ENCODE measurements at regions not wholly inside any gene's neighbourhood (a gene's known extent, or its start where the extent isn't known, plus 50 kb on each side); places are given as distances from the start of the nearest gene placed in this dataset.

DNA sequence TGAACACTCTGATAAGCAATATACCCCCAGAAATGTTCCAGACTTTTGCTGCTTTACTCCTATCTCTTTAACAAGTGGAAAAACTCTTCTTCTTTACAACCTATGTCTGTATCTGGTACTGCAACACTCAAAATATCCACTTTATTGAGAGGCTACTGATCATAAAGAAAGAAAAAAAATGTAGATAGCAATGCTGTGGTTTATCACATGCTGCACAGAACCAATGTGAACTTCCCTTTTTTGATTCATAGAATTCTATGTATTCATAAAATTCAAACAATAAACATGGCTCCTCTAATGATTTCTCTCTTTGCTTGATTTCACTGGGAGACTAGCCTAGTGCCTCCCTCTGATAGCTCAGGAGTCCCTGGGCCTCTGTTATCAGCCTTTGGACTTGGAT, 223.5 kb downstream of the ZNF674 start:
- no peaks in the 10 kb centered on the region for H3K36me3 ChIP-seq (ENCODE audit: control insufficient read depth, insufficient read depth, low read length)
- peaks cover 22% of the 10 kb centered on the region for H3K4me1 ChIP-seq (ENCODE audit: control insufficient read depth, insufficient read depth, low read length)
- no peaks in the 10 kb centered on the region for H3K27me3 ChIP-seq (ENCODE audit: control insufficient read depth, insufficient read depth, low read length)
- no peaks in the 10 kb centered on the region for H3K9me3 ChIP-seq (ENCODE audit: control insufficient read depth, insufficient read depth, low read length)
- H3K9ac ChIP-seq (ENCODE audit: low read depth, low read length) = no peak overlapping the region
- H3K4me3 ChIP-seq (ENCODE audit: low read depth, low read length) = no peak overlapping the region

DNA sequence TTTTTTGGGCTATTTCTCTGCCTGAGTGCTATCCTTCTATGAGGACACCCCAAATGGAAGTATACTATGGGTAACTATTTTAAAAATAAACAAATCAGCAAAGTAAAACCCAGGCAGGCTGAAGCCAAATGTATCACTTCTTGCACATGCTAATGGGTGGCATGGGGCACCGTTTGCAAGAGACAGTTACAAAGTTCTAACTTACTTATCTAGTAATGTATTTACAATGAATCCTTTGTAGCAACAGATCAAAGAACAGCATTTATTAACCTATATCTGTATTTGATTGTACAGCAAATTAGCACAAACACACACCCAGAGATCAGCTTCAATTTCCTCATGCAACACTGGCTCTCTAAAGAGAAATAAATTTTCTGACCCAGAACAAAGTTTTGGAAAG, 225.5 kb downstream of the ZNF674 start:
- Histone ChIP-seq H3K27me3 (ENCODE audit: control insufficient read depth, insufficient read depth, low read length) (no peaks in the 10 kb centered on the region), H3K9ac (ENCODE audit: low read depth, low read length) (no peak overlapping the region), H3K4me1 (ENCODE audit: control insufficient read depth, insufficient read depth, low read length) (peaks cover 8% of the 10 kb centered on the region), H3K9me3 (ENCODE audit: control insufficient read depth, insufficient read depth, low read length) (no peaks in the 10 kb centered on the region), H3K4me3 (ENCODE audit: low read depth, low read length) (no peak overlapping the region), H3K36me3 (ENCODE audit: control insufficient read depth, insufficient read depth, low read length) (no peaks in the 10 kb centered on the region)

DNA sequence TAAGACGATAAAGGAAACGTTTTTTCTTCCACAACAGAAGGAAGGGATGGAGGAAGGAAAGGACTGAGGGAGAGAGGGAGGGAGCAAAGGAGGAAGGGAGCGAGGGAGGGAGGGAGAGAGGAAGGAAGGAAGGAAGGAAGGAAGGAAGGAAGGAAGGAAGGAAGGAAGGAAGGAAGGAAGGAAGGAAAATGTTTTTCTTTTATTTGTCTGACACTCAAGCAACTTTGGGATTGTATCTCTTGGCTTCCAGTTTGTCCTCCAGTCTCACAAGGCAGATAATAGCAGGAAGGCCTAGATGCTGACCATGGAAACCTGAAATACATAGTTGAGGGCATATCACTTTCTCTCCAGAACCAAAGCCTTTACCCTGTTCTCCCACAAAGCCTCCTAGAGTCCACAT, 226.7 kb downstream of the ZNF674 start:
- peaks cover 4% of the 10 kb centered on the region for H3K4me1 ChIP-seq (ENCODE audit: control insufficient read depth, insufficient read depth, low read length)
- no peaks in the 10 kb centered on the region for H3K36me3 ChIP-seq (ENCODE audit: control insufficient read depth, insufficient read depth, low read length)
- no peak overlapping the region for H3K4me3 ChIP-seq (ENCODE audit: low read depth, low read length)
- H3K27me3 ChIP-seq (ENCODE audit: control insufficient read depth, insufficient read depth, low read length) = no peaks in the 10 kb centered on the region
- H3K9me3 ChIP-seq (ENCODE audit: control insufficient read depth, insufficient read depth, low read length) = no peaks in the 10 kb centered on the region
- no peak overlapping the region for H3K9ac ChIP-seq (ENCODE audit: low read depth, low read length)

DNA sequence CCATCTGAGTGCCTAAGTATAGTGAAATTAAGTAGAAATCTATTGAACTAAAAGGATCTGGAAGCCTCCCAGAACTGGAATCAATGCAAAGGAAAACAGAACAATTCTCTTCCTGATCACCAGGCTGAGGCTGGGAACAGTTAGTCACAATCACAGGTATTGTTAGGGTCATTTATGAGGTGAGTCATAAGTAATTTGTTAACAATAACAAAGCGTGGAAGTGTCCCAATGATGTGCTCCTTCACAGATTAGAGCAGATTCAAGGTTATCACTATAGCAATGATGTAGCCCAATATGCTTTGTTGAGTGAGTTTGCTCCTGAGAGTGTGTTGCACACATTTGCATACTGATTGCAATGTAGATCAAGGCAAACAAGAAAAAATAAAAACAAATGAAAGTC, 228.1 kb downstream of the ZNF674 start:
- Histone ChIP-seq H3K4me1 (ENCODE audit: control insufficient read depth, insufficient read depth, low read length) (peaks cover 4% of the 10 kb centered on the region), H3K9me3 (ENCODE audit: control insufficient read depth, insufficient read depth, low read length) (no peaks in the 10 kb centered on the region), H3K4me3 (ENCODE audit: low read depth, low read length) (no peak overlapping the region)

DNA sequence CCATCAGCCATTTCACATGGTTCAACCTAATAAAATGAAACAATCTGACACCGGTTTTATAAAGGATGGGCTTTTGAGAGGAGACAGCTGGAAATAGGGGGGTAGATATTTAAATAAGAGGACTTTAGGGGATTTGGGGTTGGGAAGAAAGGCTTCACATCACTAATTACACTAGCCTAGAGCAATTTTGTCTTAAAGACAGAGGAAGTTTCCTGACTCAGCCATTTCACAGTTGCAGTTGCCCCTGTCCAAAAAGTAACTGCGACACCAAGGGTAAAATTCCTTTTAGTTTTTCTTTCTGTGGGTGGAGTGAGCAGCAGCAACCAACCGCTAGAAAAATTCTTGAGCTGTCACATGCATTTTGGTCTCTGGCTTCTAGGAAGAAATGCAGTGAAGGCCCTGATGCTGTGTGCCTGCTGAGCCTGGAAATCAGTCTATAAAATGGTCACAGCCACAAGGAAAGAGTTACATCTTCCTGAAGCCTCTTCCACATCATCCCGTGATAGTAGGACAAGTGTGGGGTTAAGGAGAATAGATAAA, 233.6 kb downstream of the ZNF674 start:
- Histone ChIP-seq H3K9ac (ENCODE audit: low read depth, low read length) (no peak overlapping the region), H3K27me3 (ENCODE audit: control insufficient read depth, insufficient read depth, low read length) (peaks cover 2% of the 10 kb centered on the region), H3K36me3 (ENCODE audit: control insufficient read depth, insufficient read depth, low read length) (no peaks in the 10 kb centered on the region), H3K9me3 (ENCODE audit: control insufficient read depth, insufficient read depth, low read length) (no peaks in the 10 kb centered on the region), H3K4me1 (ENCODE audit: control insufficient read depth, insufficient read depth, low read length) (peaks cover 20% of the 10 kb centered on the region), H3K4me3 (ENCODE audit: low read depth, low read length) (no peak overlapping the region)

More for the DNA sequence above, 228.1 kb downstream of the ZNF674 start:
- no peak overlapping the region for H3K9ac ChIP-seq (ENCODE audit: low read depth, low read length)
- H3K27me3 ChIP-seq (ENCODE audit: control insufficient read depth, insufficient read depth, low read length) = no peaks in the 10 kb centered on the region
- H3K36me3 ChIP-seq (ENCODE audit: control insufficient read depth, insufficient read depth, low read length) = no peaks in the 10 kb centered on the region

DNA sequence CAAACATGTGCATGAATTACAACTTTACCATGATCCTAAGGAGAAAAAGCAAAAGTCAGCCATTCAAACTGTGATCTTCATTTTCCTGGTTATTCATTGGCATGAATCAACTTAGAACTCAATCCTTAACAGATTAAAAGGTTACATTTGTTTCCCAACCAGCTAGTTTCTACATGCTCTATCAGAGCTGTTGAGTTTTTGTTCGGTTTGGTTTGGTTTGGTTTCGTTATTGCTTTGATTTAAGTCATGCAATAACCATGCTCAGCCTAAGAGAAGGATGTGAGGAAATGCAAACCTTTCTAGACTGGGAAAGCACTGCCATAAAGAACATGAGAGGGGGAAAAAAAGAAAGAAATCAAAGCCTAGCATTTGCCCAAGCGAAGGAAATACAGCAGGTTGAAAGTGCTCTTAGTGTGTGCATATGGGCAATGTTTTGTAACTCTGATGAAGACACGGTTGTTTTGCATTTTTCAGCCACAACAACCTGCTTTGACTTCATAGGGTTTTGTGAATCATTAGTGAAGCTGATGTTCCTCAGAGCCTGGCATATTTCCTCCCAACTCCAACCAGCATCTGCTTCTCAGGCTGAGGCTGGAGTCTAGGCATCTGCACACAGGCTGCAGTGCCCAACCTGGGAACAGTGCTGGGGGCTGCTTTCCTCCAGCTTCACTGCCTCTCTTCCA, 234.3 kb downstream of the ZNF674 start:
- H3K4me1 ChIP-seq (ENCODE audit: control insufficient read depth, insufficient read depth, low read length) = peaks cover 20% of the 10 kb centered on the region
- peaks cover 2% of the 10 kb centered on the region for H3K27me3 ChIP-seq (ENCODE audit: control insufficient read depth, insufficient read depth, low read length)
- no peaks in the 10 kb centered on the region for H3K36me3 ChIP-seq (ENCODE audit: control insufficient read depth, insufficient read depth, low read length)
- peaks cover 6% of the 10 kb centered on the region for H3K9me3 ChIP-seq (ENCODE audit: control insufficient read depth, insufficient read depth, low read length)
- H3K4me3 ChIP-seq (ENCODE audit: low read depth, low read length) = no peak overlapping the region
- no peak overlapping the region for H3K9ac ChIP-seq (ENCODE audit: low read depth, low read length)

DNA sequence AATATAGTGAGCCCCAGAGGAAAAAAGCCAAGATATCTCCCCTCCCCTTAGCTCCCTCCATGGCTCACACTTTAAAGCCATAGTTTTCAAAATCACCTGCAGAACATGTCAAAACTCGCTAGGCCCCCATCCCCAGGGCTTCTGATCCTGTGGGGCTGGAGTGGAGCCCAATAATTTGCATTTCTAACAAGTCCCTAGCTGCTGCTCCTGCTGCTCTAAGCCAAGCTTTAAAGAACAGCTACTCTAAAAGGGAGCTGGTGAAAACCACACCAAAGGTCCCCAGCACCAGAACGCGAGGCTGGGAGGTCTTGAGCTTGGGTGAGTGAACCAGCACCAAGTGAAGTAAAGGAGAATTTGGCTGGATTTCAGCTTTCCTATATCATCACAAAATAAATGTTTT, 237.1 kb downstream of the ZNF674 start:
- H3K36me3 ChIP-seq (ENCODE audit: control insufficient read depth, insufficient read depth, low read length) = no peaks in the 10 kb centered on the region
- H3K9me3 ChIP-seq (ENCODE audit: control insufficient read depth, insufficient read depth, low read length) = peaks cover 12% of the 10 kb centered on the region
- peaks cover 20% of the 10 kb centered on the region for H3K4me1 ChIP-seq (ENCODE audit: control insufficient read depth, insufficient read depth, low read length)
- no peak overlapping the region for H3K4me3 ChIP-seq (ENCODE audit: low read depth, low read length)
- H3K9ac ChIP-seq (ENCODE audit: low read depth, low read length) = no peak overlapping the region
- H3K27me3 ChIP-seq (ENCODE audit: control insufficient read depth, insufficient read depth, low read length) = peaks cover 2% of the 10 kb centered on the region

DNA sequence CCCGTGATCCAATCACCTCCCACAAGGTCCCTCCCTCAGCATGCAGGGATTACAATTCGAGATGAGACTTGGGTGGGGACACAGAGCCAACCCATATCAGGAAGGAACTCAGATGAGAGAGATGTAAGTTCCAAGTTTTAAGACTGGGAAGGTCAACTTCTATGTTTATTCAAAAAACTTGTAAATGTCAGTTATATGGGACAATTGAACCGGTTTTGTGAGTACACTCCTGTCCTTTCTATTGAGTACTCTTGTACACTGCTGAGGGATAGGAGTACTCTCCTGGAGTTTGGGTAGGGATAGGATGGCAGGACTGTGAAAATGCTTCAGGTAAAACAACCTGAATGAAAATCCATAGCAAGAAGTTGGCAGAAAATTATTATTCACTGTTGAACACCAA, 239.1 kb downstream of the ZNF674 start:
- Histone ChIP-seq H3K36me3 (ENCODE audit: control insufficient read depth, insufficient read depth, low read length) (no peaks in the 10 kb centered on the region), H3K4me3 (ENCODE audit: low read depth, low read length) (no peak overlapping the region), H3K4me1 (ENCODE audit: control insufficient read depth, insufficient read depth, low read length) (peaks cover 15% of the 10 kb centered on the region), H3K9ac (ENCODE audit: low read depth, low read length) (no peak overlapping the region), H3K27me3 (ENCODE audit: control insufficient read depth, insufficient read depth, low read length) (peaks cover 2% of the 10 kb centered on the region), H3K9me3 (ENCODE audit: control insufficient read depth, insufficient read depth, low read length) (peaks cover 12% of the 10 kb centered on the region)

DNA sequence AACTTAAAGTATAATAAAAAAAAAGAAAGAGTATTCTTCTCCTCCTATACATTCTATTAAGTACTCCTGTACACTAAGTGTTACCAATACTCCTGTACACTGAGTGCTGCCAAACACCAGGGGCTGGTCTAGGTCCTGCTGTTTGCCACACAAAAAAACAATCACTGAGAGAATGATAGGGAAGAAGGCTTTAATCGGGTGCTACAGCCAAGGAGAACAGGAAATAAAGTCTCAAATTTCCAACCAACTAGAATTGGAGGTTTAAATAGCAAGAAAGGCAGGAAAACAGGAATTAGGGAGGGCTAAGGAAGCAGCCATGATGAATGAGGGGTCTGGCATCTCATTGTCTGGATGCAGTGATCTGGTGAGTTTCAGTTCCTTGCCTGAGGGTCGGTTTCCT, 239.8 kb downstream of the ZNF674 start:
- Histone ChIP-seq H3K9ac (ENCODE audit: low read depth, low read length) (no peak overlapping the region), H3K27me3 (ENCODE audit: control insufficient read depth, insufficient read depth, low read length) (peaks cover 2% of the 10 kb centered on the region), H3K9me3 (ENCODE audit: control insufficient read depth, insufficient read depth, low read length) (peaks cover 12% of the 10 kb centered on the region), H3K36me3 (ENCODE audit: control insufficient read depth, insufficient read depth, low read length) (no peaks in the 10 kb centered on the region), H3K4me3 (ENCODE audit: low read depth, low read length) (no peak overlapping the region), H3K4me1 (ENCODE audit: control insufficient read depth, insufficient read depth, low read length) (peaks cover 8% of the 10 kb centered on the region)

DNA sequence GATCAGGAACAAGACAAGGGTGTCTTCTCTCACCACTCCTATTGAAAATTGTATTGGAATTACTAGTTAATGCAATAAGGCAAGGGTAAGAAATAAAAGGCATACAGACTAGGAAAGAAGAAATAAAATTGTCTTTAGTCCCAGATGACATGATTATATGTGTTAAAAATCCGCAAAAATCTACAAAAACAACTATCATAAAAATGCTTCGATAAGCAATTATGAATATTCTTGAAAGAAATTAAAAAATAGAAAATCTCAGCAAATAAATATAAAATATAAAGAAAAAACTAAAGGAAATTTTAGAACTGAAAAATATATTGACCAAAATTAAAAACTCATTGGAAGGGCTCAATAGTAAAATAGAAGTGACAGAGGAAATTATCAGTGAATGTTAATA, 243.3 kb downstream of the ZNF674 start:
- Histone ChIP-seq H3K4me1 (ENCODE audit: control insufficient read depth, insufficient read depth, low read length) (no peaks in the 10 kb centered on the region), H3K36me3 (ENCODE audit: control insufficient read depth, insufficient read depth, low read length) (no peaks in the 10 kb centered on the region), H3K27me3 (ENCODE audit: control insufficient read depth, insufficient read depth, low read length) (no peaks in the 10 kb centered on the region), H3K9me3 (ENCODE audit: control insufficient read depth, insufficient read depth, low read length) (peaks cover 12% of the 10 kb centered on the region), H3K9ac (ENCODE audit: low read depth, low read length) (no peak overlapping the region), H3K4me3 (ENCODE audit: low read depth, low read length) (no peak overlapping the region)

DNA sequence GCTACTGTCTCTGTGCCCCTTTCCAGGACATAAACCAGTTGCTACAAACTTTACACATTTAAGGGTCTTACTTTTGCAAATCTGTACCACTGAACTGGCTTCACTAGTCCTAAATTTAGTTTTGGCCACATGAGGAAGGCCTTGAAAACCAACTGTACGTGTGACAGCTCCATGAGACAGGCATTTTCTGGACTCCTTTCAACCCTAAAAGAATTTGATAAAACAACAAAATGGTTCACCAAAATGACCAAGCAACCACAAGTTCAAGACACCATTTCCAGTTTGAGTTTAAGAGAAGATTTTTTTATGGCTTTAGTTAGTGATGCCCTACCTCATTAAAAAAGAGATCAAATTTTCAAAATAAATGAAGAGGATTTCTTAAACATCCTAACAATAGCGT, 246.4 kb downstream of the ZNF674 start:
- no peak overlapping the region for H3K4me3 ChIP-seq (ENCODE audit: low read depth, low read length)
- H3K27me3 ChIP-seq (ENCODE audit: control insufficient read depth, insufficient read depth, low read length) = no peaks in the 10 kb centered on the region
- peaks cover 3% of the 10 kb centered on the region for H3K9me3 ChIP-seq (ENCODE audit: control insufficient read depth, insufficient read depth, low read length)
- no peaks in the 10 kb centered on the region for H3K36me3 ChIP-seq (ENCODE audit: control insufficient read depth, insufficient read depth, low read length)
- H3K9ac ChIP-seq (ENCODE audit: low read depth, low read length) = no peak overlapping the region
- no peaks in the 10 kb centered on the region for H3K4me1 ChIP-seq (ENCODE audit: control insufficient read depth, insufficient read depth, low read length)

DNA sequence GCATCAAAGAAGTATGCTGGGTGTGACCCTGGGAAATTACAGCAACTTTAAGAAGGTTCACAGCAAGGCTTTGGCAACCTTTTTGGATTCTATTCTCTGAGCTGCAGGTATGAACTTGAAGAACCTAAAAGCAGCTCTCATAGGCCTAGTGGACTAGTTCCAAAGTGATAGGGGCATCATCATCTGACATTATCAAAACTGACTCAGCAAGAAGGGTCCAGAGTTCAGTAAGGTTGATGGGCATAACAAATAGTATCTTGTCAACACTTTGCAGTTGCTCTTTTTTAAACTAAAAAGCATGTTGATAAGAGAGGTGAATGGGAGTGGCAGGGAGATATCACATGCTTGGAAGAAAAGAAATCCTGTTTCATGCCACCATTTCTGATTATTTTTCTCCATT, 249.3 kb downstream of the ZNF674 start:
- Histone ChIP-seq H3K27me3 (ENCODE audit: control insufficient read depth, insufficient read depth, low read length) (no peaks in the 10 kb centered on the region), H3K9me3 (ENCODE audit: control insufficient read depth, insufficient read depth, low read length) (peaks cover 3% of the 10 kb centered on the region), H3K36me3 (ENCODE audit: control insufficient read depth, insufficient read depth, low read length) (no peaks in the 10 kb centered on the region), H3K9ac (ENCODE audit: low read depth, low read length) (no peak overlapping the region), H3K4me1 (ENCODE audit: control insufficient read depth, insufficient read depth, low read length) (no peaks in the 10 kb centered on the region), H3K4me3 (ENCODE audit: low read depth, low read length) (no peak overlapping the region)
